Liver (tissue), 8 donors: ENCODE measurements at regions not wholly inside any gene's neighbourhood (a gene's known extent, or its start where the extent isn't known, plus 50 kb on each side); places are given as distances from the start of the nearest gene placed in this dataset.

ENCODE experiments used
- DNase-seq: peaks from one replicate; pipeline ENCODE4 v3.0.0-alpha.2; 2017; ENCODE audit warnings: low spot score
- H3K27ac ChIP-seq, 2 donors: one replicate each; pipeline ENCODE4 v1.7.0; 2013; ENCODE audit warnings: inconsistent platforms in 2 of 2, low read length in 2 of 2, control low read depth in 1 of 2, low read depth in 1 of 2, mild to moderate bottlenecking in 1 of 2
- H3K27me3 ChIP-seq, 4 donors: one replicate each; pipeline versions ENCODE4 v1.6.1 to v1.7.0; 2013; ENCODE audit warnings: low read length in 3 of 4, inconsistent platforms in 1 of 4, mild to moderate bottlenecking in 1 of 4, moderate library complexity in 1 of 4; ENCODE audit not compliant: control insufficient read depth in 4 of 4, insufficient read depth in 4 of 4
- H3K36me3 ChIP-seq, 4 donors: one replicate each; pipeline versions ENCODE4 v1.6.1 to v1.7.0; 2013; ENCODE audit warnings: low read length in 3 of 4, mild to moderate bottlenecking in 3 of 4, low read depth in 1 of 4, moderate library complexity in 1 of 4; ENCODE audit not compliant: control insufficient read depth in 4 of 4, insufficient read depth in 3 of 4
- H3K4me1 ChIP-seq, 4 donors: one replicate each; pipeline versions ENCODE4 v1.6.1 to v1.7.0; 2013; ENCODE audit warnings: low read length in 3 of 4, mild to moderate bottlenecking in 3 of 4, moderate library complexity in 1 of 4; ENCODE audit not compliant: control insufficient read depth in 4 of 4, insufficient read depth in 4 of 4
- H3K4me3 ChIP-seq, 3 donors: one replicate each; pipeline versions ENCODE4 v1.6.1 to v1.7.0; 2013; ENCODE audit warnings: low read length in 3 of 3, control low read depth in 1 of 3, low read depth in 1 of 3, mild to moderate bottlenecking in 1 of 3
- H3K9ac ChIP-seq, 2 donors: one replicate each; pipeline ENCODE4 v1.7.0; 2013; ENCODE audit warnings: low read length in 2 of 2, mild to moderate bottlenecking in 2 of 2, moderate library complexity in 2 of 2, control low read depth in 1 of 2, low read depth in 1 of 2
- H3K9me3 ChIP-seq, 4 donors: one replicate each; pipeline versions ENCODE4 v1.6.1 to v1.7.0; 2013; ENCODE audit warnings: low read length in 3 of 4; ENCODE audit not compliant: control insufficient read depth in 4 of 4
- ATF3 ChIP-seq: IDR thresholded peaks from 2 replicates; pipeline ENCODE4 v1.6.1; 2016; ENCODE audit warnings: antibody characterized with exemption
- CTCF ChIP-seq: fragments of 150-350 bp; IDR thresholded peaks from 2 replicates; pipeline ENCODE4 v1.5.1; 2017; ENCODE audit warnings: improper control_type of control experiment, low read depth, low read length; ENCODE audit not compliant: missing input control
- EGR1 ChIP-seq, 2 donors: IDR thresholded peaks; 2 replicates each; pipeline ENCODE4 v1.6.1; 2016 to 2018; ENCODE audit warnings: antibody characterized with exemption in 2 of 2, low read depth in 2 of 2
- FOXA2 ChIP-seq: IDR thresholded peaks from 2 replicates; pipeline ENCODE4 v1.6.1; 2016; ENCODE audit warnings: antibody characterized with exemption
- GABPA ChIP-seq, 2 donors: IDR thresholded peaks in 1 of 2; conservative IDR thresholded peaks in 1 of 2; 2 replicates each; pipeline ENCODE4 v1.6.1; 2016; ENCODE audit warnings: antibody characterized with exemption in 2 of 2, mild to moderate bottlenecking in 1 of 2, moderate library complexity in 1 of 2
- HNF4A ChIP-seq, 2 donors: conservative IDR thresholded peaks; 2 replicates each; pipeline ENCODE4 v1.6.1; 2016; ENCODE audit warnings: antibody characterized with exemption in 2 of 2, mild to moderate bottlenecking in 2 of 2
- HNF4G ChIP-seq: IDR thresholded peaks from 2 replicates; pipeline ENCODE4 v1.6.1; 2016; ENCODE audit warnings: antibody characterized with exemption
- JUND ChIP-seq, 2 donors: IDR thresholded peaks; 2 replicates each; pipeline ENCODE4 v1.6.1; 2016; ENCODE audit warnings: antibody characterized with exemption in 2 of 2
- MAX ChIP-seq: IDR thresholded peaks from 2 replicates; pipeline ENCODE4 v1.6.1; 2016; ENCODE audit warnings: antibody characterized with exemption
- NR2F2 ChIP-seq: IDR thresholded peaks from 2 replicates; pipeline ENCODE4 v1.6.1; 2016; ENCODE audit warnings: antibody characterized with exemption
- RAD21 ChIP-seq, 2 donors: IDR thresholded peaks; 2 replicates each; pipeline ENCODE4 v1.6.1; 2016; ENCODE audit warnings: antibody characterized with exemption in 2 of 2, mild to moderate bottlenecking in 2 of 2
- REST ChIP-seq: IDR thresholded peaks from 2 replicates; pipeline ENCODE4 v1.6.1; 2016; ENCODE audit warnings: antibody characterized with exemption, mild to moderate bottlenecking
- RXRA ChIP-seq, 2 donors: IDR thresholded peaks; 2 replicates each; pipeline ENCODE4 v1.6.1; 2017 to 2018; ENCODE audit warnings: antibody characterized with exemption in 2 of 2, mild to moderate bottlenecking in 1 of 2
- SP1 ChIP-seq: IDR thresholded peaks from 2 replicates; pipeline ENCODE4 v1.6.1; 2018; ENCODE audit warnings: antibody characterized with exemption, mild to moderate bottlenecking
- TAF1 ChIP-seq: conservative IDR thresholded peaks from 2 replicates; pipeline ENCODE4 v1.6.1; 2016; ENCODE audit warnings: antibody characterized with exemption, mild to moderate bottlenecking
- YY1 ChIP-seq: IDR thresholded peaks from 2 replicates; pipeline ENCODE4 v1.6.1; 2016; ENCODE audit warnings: antibody characterized with exemption, mild to moderate bottlenecking
- ZBTB33 ChIP-seq: IDR thresholded peaks from 2 replicates; pipeline ENCODE4 v1.6.1; 2016; ENCODE audit warnings: antibody characterized with exemption
- WGBS: extraction: QIAGEN DNeasy Blood & Tissue Kit; methylation state at CpG from one replicate; pipeline ENCODE4 v1.1.7; 2013; 5-methylcytosine and 5-hydroxymethylcytosine counted together
- donor health status: healthy.
- donor health status: healthy.
- donor health status: healthy.
- donor health status: healthy.
- donor health status: healthy.

- Histone ChIP-seq H3K27me3 (peaks cover 0 to 5% (median 2%) of the 10 kb centered on the region in 4 donors), H3K9ac (no peak overlapping the region), H3K27ac (no peak overlapping the region), H3K4me1 (no peaks in the 10 kb centered on the region), H3K36me3 (no peaks in the 10 kb centered on the region), H3K9me3 (no peaks in the 10 kb centered on the region), H3K4me3 (no peak overlapping the region)
- TF ChIP-seq RXRA (IDR thresholded peaks at IDR 0.05) = no peak
- no peak for DNase-seq
Measured at GRCh38 chr15:38860674-38861073, 296.1 kb upstream of the RASGRP1 start.

- Histone ChIP-seq H3K4me1 (no peaks in the 10 kb centered on the region), H3K27me3 (peaks cover 0 to 5% (median 2%) of the 10 kb centered on the region in 4 donors), H3K9me3 (no peaks in the 10 kb centered on the region), H3K27ac (no peak overlapping the region), H3K36me3 (no peaks in the 10 kb centered on the region), H3K4me3 (no peak overlapping the region), H3K9ac (no peak overlapping the region)
- no peak for TF ChIP-seq SP1
- TF ChIP-seq GABPA (IDR thresholded peaks at IDR 0.05 in 1 of 2, conservative IDR thresholded peaks at IDR 0.05 in 1 of 2) = no peak
- TF ChIP-seq TAF1 = no peak
- no peak for TF ChIP-seq RXRA (IDR thresholded peaks at IDR 0.05)
- TF ChIP-seq CTCF = no peak
- TF ChIP-seq ATF3 = no peak
- no peak for TF ChIP-seq MAX
- no peak for TF ChIP-seq EGR1 (IDR thresholded peaks at IDR 0.05; ENCODE audit: low read depth in 2 of 2)
- no peak for DNase-seq
Measured at GRCh38 chr15:38861108-38861507, 296.5 kb upstream of the RASGRP1 start.

- no peak for DNase-seq
- Histone ChIP-seq H3K36me3 (no peaks in the 10 kb centered on the region), H3K4me1 (no peaks in the 10 kb centered on the region), H3K9ac (no peak overlapping the region), H3K27ac (no peak overlapping the region), H3K9me3 (no peaks in the 10 kb centered on the region), H3K27me3 (peaks cover 0 to 5% (median 2%) of the 10 kb centered on the region in 4 donors), H3K4me3 (no peak overlapping the region)
- TF ChIP-seq EGR1 (IDR thresholded peaks at IDR 0.05; ENCODE audit: low read depth in 2 of 2) (no peak), ZBTB33 (no peak), CTCF (no peak), NR2F2 (no peak), REST (no peak), HNF4A (conservative IDR thresholded peaks at IDR 0.05) (no peak), GABPA (IDR thresholded peaks at IDR 0.05 in 1 of 2, conservative IDR thresholded peaks at IDR 0.05 in 1 of 2) (no peak), HNF4G (no peak), FOXA2 (no peak), RAD21 (IDR thresholded peaks at IDR 0.05) (no peak), MAX (no peak), JUND (IDR thresholded peaks at IDR 0.05) (no peak), TAF1 (no peak), YY1 (no peak)
- WGBS = 70% methylated on average over 1 of the region's 1 CpG
Measured at GRCh38 chr15:38862099-38862498, 297.5 kb upstream of the RASGRP1 start.
